Calu3 (cell line): ENCODE measurements at regions not wholly inside any gene's neighbourhood (a gene's known extent, or its start where the extent isn't known, plus 50 kb on each side); places are given as distances from the start of the nearest gene placed in this dataset.

ENCODE experiments used
- BruUV-seq: library from RNA; stranded (reverse); fragments of 400-500 nt; replicated peaks from 2 replicates; lab custom pipeline; 2021; lab: Mats Ljungman, UMichigan
- CTCF ChIA-PET: fragments of 300-600 bp; sonication (Branson Sonifier 250); formaldehyde crosslinking; loops from one replicate; lab custom pipeline; 2022; ENCODE audit warnings: antibody characterized with exemption; lab: Charles Lee
- DNase-seq: peaks from one replicate; pipeline ENCODE4 v3.0.0; 2022
- H3K27ac Mint-ChIP-seq: one replicate; pipeline ENCODE4 v1.8.0; 2022; ENCODE audit warnings: mixed read lengths; ENCODE audit not compliant: unreplicated experiment
- H3K27me3 Mint-ChIP-seq: one replicate; pipeline ENCODE4 v1.8.0; 2022; ENCODE audit warnings: mixed read lengths; ENCODE audit not compliant: unreplicated experiment
- H3K36me3 Mint-ChIP-seq: one replicate; pipeline ENCODE4 v1.8.0; 2022; ENCODE audit warnings: mild to moderate bottlenecking, moderate library complexity, mixed read lengths; ENCODE audit not compliant: insufficient read depth, unreplicated experiment
- H3K4me1 Mint-ChIP-seq: one replicate; pipeline ENCODE4 v1.8.0; 2022; ENCODE audit warnings: mild to moderate bottlenecking, low read depth, mixed read lengths; ENCODE audit not compliant: unreplicated experiment
- H3K4me3 Mint-ChIP-seq: one replicate; pipeline ENCODE4 v1.8.0; 2022; ENCODE audit warnings: mild to moderate bottlenecking, low read depth, moderate library complexity, mixed read lengths; ENCODE audit not compliant: unreplicated experiment
- H3K9me3 Mint-ChIP-seq: one replicate; pipeline ENCODE4 v1.8.0; 2022; ENCODE audit warnings: low read depth, mixed read lengths; ENCODE audit not compliant: unreplicated experiment
- intact Hi-C: fragments of 100-400 bp; cut with micrococcal nuclease; formaldehyde crosslinking; loops from one replicate; pipeline ENCODE4 v1.10.0; 2022; ENCODE audit not compliant: unreplicated experiment
- TF ChIP-seq, protein P1 (sequence below): fragments of 200-600 bp; IDR thresholded peaks from one replicate; pipeline ENCODE4 v1.8.0; 2022; ENCODE audit warnings: antibody characterized with exemption; ENCODE audit not compliant: unreplicated experiment

- BruUV-seq = no TSS peak
- Mint-ChIP-seq H3K4me1 (peaks cover 17% of the 10 kb centered on the region), H3K36me3 (no peaks in the 10 kb centered on the region), H3K27me3 (no peaks in the 10 kb centered on the region), H3K9me3 (peaks cover 2% of the 10 kb centered on the region), H3K4me3 (no peak overlapping the region), H3K27ac (no peak overlapping the region)
- DNase-seq = no peak
- intact Hi-C loops = no loop called here
- CTCF ChIA-PET = no interaction called here
- TF ChIP-seq, protein P1, sequence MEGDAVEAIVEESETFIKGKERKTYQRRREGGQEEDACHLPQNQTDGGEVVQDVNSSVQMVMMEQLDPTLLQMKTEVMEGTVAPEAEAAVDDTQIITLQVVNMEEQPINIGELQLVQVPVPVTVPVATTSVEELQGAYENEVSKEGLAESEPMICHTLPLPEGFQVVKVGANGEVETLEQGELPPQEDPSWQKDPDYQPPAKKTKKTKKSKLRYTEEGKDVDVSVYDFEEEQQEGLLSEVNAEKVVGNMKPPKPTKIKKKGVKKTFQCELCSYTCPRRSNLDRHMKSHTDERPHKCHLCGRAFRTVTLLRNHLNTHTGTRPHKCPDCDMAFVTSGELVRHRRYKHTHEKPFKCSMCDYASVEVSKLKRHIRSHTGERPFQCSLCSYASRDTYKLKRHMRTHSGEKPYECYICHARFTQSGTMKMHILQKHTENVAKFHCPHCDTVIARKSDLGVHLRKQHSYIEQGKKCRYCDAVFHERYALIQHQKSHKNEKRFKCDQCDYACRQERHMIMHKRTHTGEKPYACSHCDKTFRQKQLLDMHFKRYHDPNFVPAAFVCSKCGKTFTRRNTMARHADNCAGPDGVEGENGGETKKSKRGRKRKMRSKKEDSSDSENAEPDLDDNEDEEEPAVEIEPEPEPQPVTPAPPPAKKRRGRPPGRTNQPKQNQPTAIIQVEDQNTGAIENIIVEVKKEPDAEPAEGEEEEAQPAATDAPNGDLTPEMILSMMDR = no peak
Measured at GRCh38 chr1:244335456-244335855, 116.3 kb downstream of the ADSS2 start.

DNA sequence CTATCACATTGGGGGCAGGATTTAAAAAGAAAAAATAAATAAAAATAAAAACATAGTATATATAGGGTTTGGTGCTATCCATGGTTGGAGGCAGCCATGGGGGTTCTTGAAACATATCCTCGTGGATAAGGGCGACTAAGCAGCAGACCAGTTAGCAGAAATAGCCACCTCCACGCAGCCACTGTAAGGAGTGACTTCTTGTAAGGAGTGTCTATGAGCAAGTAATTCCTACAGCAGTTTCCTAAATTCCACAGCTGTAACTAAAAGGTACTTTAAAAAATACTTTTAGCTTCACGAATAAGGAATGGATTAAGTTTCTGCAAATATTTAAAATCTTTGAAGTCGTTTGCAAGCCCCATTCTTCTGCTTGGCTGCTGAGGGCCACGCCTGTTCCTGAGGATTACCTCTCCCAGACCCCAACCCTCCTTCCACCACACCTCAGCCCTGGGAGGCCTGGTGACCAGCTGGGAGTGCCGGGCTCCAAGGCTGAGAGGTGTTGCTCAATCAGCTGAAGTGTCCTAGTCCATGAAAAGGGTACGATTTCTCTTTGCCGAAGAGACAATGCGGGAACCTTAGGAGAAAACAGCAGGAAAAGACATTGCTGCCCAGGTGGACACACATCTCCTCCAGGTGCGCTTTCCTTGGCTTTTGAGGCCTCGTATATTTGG lies 115.3 kb downstream of the ADSS2 start:
- no peak for DNase-seq
- intact Hi-C loops = no loop called here
- CTCF ChIA-PET = no interaction called here
- TF ChIP-seq, protein P1 = no peak
- BruUV-seq = no TSS peak
- peaks cover 19% of the 10 kb centered on the region for H3K4me1 Mint-ChIP-seq
- H3K4me3 Mint-ChIP-seq = no peak overlapping the region
- no peaks in the 10 kb centered on the region for H3K27me3 Mint-ChIP-seq
- no peak overlapping the region for H3K27ac Mint-ChIP-seq
- peaks cover 2% of the 10 kb centered on the region for H3K9me3 Mint-ChIP-seq
- H3K36me3 Mint-ChIP-seq = no peaks in the 10 kb centered on the region

DNA sequence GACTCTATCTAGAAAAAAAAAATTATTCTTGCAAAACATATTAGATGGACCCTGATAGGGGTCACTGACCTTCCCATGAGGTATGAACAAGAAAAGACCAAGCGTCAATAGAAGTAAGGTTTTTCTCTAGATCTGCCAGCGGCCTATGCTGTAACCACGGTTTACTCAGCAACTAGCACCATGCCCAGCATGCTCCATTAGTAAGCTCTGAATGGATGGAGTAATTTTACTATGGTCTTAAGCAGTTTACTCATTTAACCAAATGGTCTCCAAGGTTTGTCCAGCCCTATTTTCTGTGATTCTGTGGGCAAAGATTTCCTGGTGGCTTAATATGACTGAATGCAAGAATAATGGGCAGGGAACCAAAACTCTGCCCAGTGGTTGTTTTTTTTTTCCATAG lies 113.9 kb downstream of the ADSS2 start:
- no peaks in the 10 kb centered on the region for H3K9me3 Mint-ChIP-seq
- no peak for DNase-seq
- TF ChIP-seq, protein P1 = no peak
- H3K36me3 Mint-ChIP-seq = no peaks in the 10 kb centered on the region
- CTCF ChIA-PET = no interaction called here
- no peak overlapping the region for H3K27ac Mint-ChIP-seq
- no TSS peak for BruUV-seq
- no peaks in the 10 kb centered on the region for H3K27me3 Mint-ChIP-seq
- no peak overlapping the region for H3K4me3 Mint-ChIP-seq
- intact Hi-C loops = no loop called here
- H3K4me1 Mint-ChIP-seq = peaks cover 20% of the 10 kb centered on the region

DNA sequence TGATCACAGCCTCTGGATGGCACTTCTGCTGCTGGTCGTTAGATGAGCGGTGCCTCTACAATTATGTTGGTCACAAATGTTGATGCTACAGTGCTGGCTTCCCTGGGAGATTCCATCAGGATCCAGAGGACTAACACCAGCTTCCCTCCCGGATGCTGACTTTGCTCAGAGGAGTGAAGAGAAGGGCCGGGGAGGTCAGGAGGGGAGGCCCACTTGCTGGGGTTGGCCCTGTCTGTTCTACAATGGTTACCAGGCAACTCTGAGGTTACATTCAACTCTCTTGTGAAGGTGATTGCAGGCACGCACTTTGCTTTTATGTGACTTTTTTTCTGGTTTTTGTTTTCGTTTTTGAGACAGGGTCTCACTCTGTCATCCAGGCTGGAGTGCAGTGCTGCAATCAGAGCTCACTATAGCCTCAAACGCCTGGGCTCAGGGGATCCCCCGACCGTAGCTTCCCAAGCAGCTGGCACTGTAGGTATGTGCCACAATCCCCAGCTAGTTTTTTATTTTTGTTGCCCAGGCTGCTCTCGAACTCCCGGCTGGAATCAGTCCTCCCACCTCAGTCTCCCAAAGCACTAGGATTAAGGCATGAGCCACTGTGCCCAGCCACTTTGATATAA lies 112.5 kb downstream of the ADSS2 start:
- Mint-ChIP-seq H3K4me1 (peaks cover 13% of the 10 kb centered on the region), H3K36me3 (no peaks in the 10 kb centered on the region), H3K27ac (no peak overlapping the region), H3K4me3 (no peak overlapping the region), H3K9me3 (no peaks in the 10 kb centered on the region), H3K27me3 (no peaks in the 10 kb centered on the region)
- TF ChIP-seq, protein P1 = no peak
- CTCF ChIA-PET = interaction anchor here (1.2 kb wide), 1 partner anchor 16 kb away, joined by 3 read pairs; no protein-coding TSS in a partner anchor
- DNase-seq = no peak
- no TSS peak for BruUV-seq
- intact Hi-C loops = no loop called here
